Neural crest cell (in vitro differentiated cells): ENCODE measurements at regions not wholly inside any gene's neighbourhood (a gene's known extent, or its start where the extent isn't known, plus 50 kb on each side); places are given as distances from the start of the nearest gene placed in this dataset.

Experiments
- DNase-seq: peaks from one replicate; pipeline ENCODE4 v3.0.0; 2021; ENCODE audit warnings: low read depth, mixed read lengths, low spot score
- H3K27ac Mint-ChIP-seq: one replicate; pipeline ENCODE4 v1.8.0; 2021; ENCODE audit warnings: mild to moderate bottlenecking, mixed read lengths; ENCODE audit not compliant: unreplicated experiment
- H3K27me3 Mint-ChIP-seq: 2 replicates; pipeline ENCODE4 v1.8.0; 2021; ENCODE audit warnings: low read depth, mild to moderate bottlenecking, mixed read lengths
- H3K36me3 Mint-ChIP-seq: 2 replicates; pipeline ENCODE4 v1.8.0; 2021; ENCODE audit warnings: low read depth, mild to moderate bottlenecking, mixed read lengths
- H3K4me1 Mint-ChIP-seq: 2 replicates; pipeline ENCODE4 v1.8.0; 2021; ENCODE audit warnings: mixed read lengths
- H3K4me3 Mint-ChIP-seq: one replicate; pipeline ENCODE4 v1.8.0; 2021; ENCODE audit warnings: mild to moderate bottlenecking, mixed read lengths
- H3K9me3 Mint-ChIP-seq: 2 replicates; pipeline ENCODE4 v1.8.0; 2021; ENCODE audit warnings: mixed read lengths
- CTCF ChIP-seq: fragments of 200-600 bp; sonication (generic); conservative IDR thresholded peaks from 2 replicates; pipeline ENCODE4 v1.5.0; 2021; ENCODE audit warnings: antibody characterized with exemption, mild to moderate bottlenecking

GRCh38 chr13:80452279-80452678, 111.4 kb upstream of the SPRY2 start:
- Mint-ChIP-seq H3K27me3 (no peaks in the 10 kb centered on the region), H3K27ac (no peak overlapping the region), H3K36me3 (no peaks in the 10 kb centered on the region), H3K4me3 (no peak overlapping the region), H3K4me1 (no peaks in the 10 kb centered on the region), H3K9me3 (peaks cover 6% of the 10 kb centered on the region)
- DNase-seq = no peak
- TF ChIP-seq CTCF = no peak

- no peaks in the 10 kb centered on the region for H3K4me1 Mint-ChIP-seq
- H3K9me3 Mint-ChIP-seq = peaks cover 6% of the 10 kb centered on the region
- H3K4me3 Mint-ChIP-seq = no peak overlapping the region
- no peak for TF ChIP-seq CTCF
- H3K27me3 Mint-ChIP-seq = no peaks in the 10 kb centered on the region
- DNase-seq = no peak
- no peaks in the 10 kb centered on the region for H3K36me3 Mint-ChIP-seq
- no peak overlapping the region for H3K27ac Mint-ChIP-seq
These were observed 110.7 kb upstream of the SPRY2 start for GRCh38 chr13:80451641-80452040.

GRCh38 chr13:80450386-80450785, 109.5 kb upstream of the SPRY2 start:
- Mint-ChIP-seq H3K27me3 (no peaks in the 10 kb centered on the region), H3K4me1 (no peaks in the 10 kb centered on the region), H3K27ac (no peak overlapping the region), H3K9me3 (peaks cover 6% of the 10 kb centered on the region), H3K36me3 (no peaks in the 10 kb centered on the region), H3K4me3 (no peak overlapping the region)
- no peak for TF ChIP-seq CTCF
- no peak for DNase-seq

GRCh38 chr13:80448725-80449124, 107.8 kb upstream of the SPRY2 start:
- Mint-ChIP-seq H3K4me3 (no peak overlapping the region), H3K9me3 (peaks cover 3% of the 10 kb centered on the region), H3K27ac (no peak overlapping the region), H3K4me1 (no peaks in the 10 kb centered on the region), H3K27me3 (no peaks in the 10 kb centered on the region), H3K36me3 (no peaks in the 10 kb centered on the region)
- no peak for DNase-seq
- TF ChIP-seq CTCF = no peak

- H3K36me3 Mint-ChIP-seq = no peaks in the 10 kb centered on the region
- no peaks in the 10 kb centered on the region for H3K4me1 Mint-ChIP-seq
- no peaks in the 10 kb centered on the region for H3K27me3 Mint-ChIP-seq
- peaks cover 3% of the 10 kb centered on the region for H3K9me3 Mint-ChIP-seq
- no peak for DNase-seq
- no peak overlapping the region for H3K27ac Mint-ChIP-seq
- TF ChIP-seq CTCF = no peak
- H3K4me3 Mint-ChIP-seq = no peak overlapping the region
These were observed 106.8 kb upstream of the SPRY2 start for GRCh38 chr13:80447747-80448146.
